HEK293 (cell line): ENCODE measurements at regions not wholly inside any gene's neighbourhood (a gene's known extent, or its start where the extent isn't known, plus 50 kb on each side); places are given as distances from the start of the nearest gene placed in this dataset.

ENCODE experiments used
- CTCF ChIA-PET: fragments of 350-600 bp; formaldehyde crosslinking; extraction: SDS; loops from one replicate; lab custom pipeline; 2021; ENCODE audit warnings: antibody characterized with exemption; lab: Yijun Ruan, JAX
- POLR2A ChIA-PET: fragments of 300-600 bp; formaldehyde crosslinking; extraction: SDS; loops from one replicate; lab custom pipeline; 2020; ENCODE audit warnings: antibody characterized with exemption, inconsistent platforms; lab: Yijun Ruan, JAX
- H3K27ac ChIP-seq: fragments of 200-500 bp; sonication (Bioruptor generic); 2 replicates; pipeline ENCODE4 v1.5.1; 2014; ENCODE audit warnings: low read depth, low read length, control low read depth, inconsistent platforms; ENCODE audit errors: extremely low read depth
- H3K36me3 ChIP-seq, 2 experiments: fragments of 200-500 bp in 1 of 2; sonication (Bioruptor generic) in 1 of 2; 1 replicate in 1 of 2; 2 replicates in 1 of 2; pipeline ENCODE4 v1.5.1; 2014 to 2017; ENCODE audit warnings: inconsistent platforms in 2 of 2, low read length in 2 of 2; ENCODE audit not compliant: control insufficient read depth in 2 of 2, insufficient read depth in 1 of 2
- H3K4me1 ChIP-seq: fragments of 200-500 bp; sonication (Bioruptor generic); 2 replicates; pipeline ENCODE4 v1.5.1; 2014; ENCODE audit warnings: mild to moderate bottlenecking, low read length, inconsistent platforms; ENCODE audit not compliant: control insufficient read depth, insufficient read depth
- H3K4me3 ChIP-seq: 2 replicates; pipeline ENCODE4 v1.5.1; 2011; ENCODE audit warnings: low read depth, mild to moderate bottlenecking, control low read depth, low read length, moderate library complexity
- H3K9me3 ChIP-seq: fragments of 200-500 bp; sonication (Bioruptor generic); 2 replicates; pipeline ENCODE4 v1.5.1; 2014; ENCODE audit warnings: low read depth, low read length, inconsistent platforms; ENCODE audit not compliant: control insufficient read depth, insufficient read depth
- MEIS1 ChIP-seq: sonication (generic); formaldehyde crosslinking; IDR thresholded peaks from 2 replicates; pipeline ENCODE4 v1.8.1; 2022; ENCODE audit warnings: missing genetic modification reagents, mild to moderate bottlenecking, borderline replicate concordance
- RBAK ChIP-seq: fragments of 450-650 bp; formaldehyde crosslinking; IDR thresholded peaks from 2 replicates; pipeline ENCODE4 v1.5.1; 2016; ENCODE audit warnings: missing biosample characterization, missing genetic modification characterization
- SP2 ChIP-seq: fragments of 450-650 bp; formaldehyde crosslinking; IDR thresholded peaks from 2 replicates; pipeline ENCODE4 v1.5.1; 2016; ENCODE audit warnings: missing biosample characterization, missing genetic modification characterization
- WT1 ChIP-seq: fragments of 450-650 bp; formaldehyde crosslinking; IDR thresholded peaks from 2 replicates; pipeline ENCODE4 v1.5.1; 2016; ENCODE audit warnings: missing biosample characterization, missing genetic modification characterization
- ZEB2 ChIP-seq: fragments of 450-650 bp; formaldehyde crosslinking; IDR thresholded peaks from 2 replicates; pipeline ENCODE4 v1.5.1; 2016; ENCODE audit warnings: missing biosample characterization, missing genetic modification characterization
- ZNF121 ChIP-seq: fragments of 450-650 bp; formaldehyde crosslinking; IDR thresholded peaks from 2 replicates; pipeline ENCODE4 v1.5.1; 2016; ENCODE audit warnings: missing biosample characterization, missing genetic modification characterization
- ZNF140 ChIP-seq: fragments of 450-650 bp; formaldehyde crosslinking; IDR thresholded peaks from 2 replicates; pipeline ENCODE4 v1.5.1; 2016; ENCODE audit warnings: missing biosample characterization, missing genetic modification characterization
- ZNF211 ChIP-seq: fragments of 450-650 bp; formaldehyde crosslinking; IDR thresholded peaks from 2 replicates; pipeline ENCODE4 v1.5.1; 2016; ENCODE audit warnings: low read depth, missing biosample characterization, missing genetic modification characterization
- ZNF426 ChIP-seq: fragments of 450-650 bp; formaldehyde crosslinking; IDR thresholded peaks from 2 replicates; pipeline ENCODE4 v1.5.1; 2017; ENCODE audit warnings: missing biosample characterization, missing genetic modification characterization, mild to moderate bottlenecking, inconsistent platforms, moderate library complexity
- ZNF433 ChIP-seq: fragments of 450-650 bp; formaldehyde crosslinking; IDR thresholded peaks from 2 replicates; pipeline ENCODE4 v1.5.1; 2016; ENCODE audit warnings: missing biosample characterization, missing genetic modification characterization, low read depth
- ZNF530 ChIP-seq: fragments of 450-650 bp; formaldehyde crosslinking; IDR thresholded peaks from 2 replicates; pipeline ENCODE4 v1.5.1; 2016; ENCODE audit warnings: low read depth, missing biosample characterization, missing genetic modification characterization
- ZNF596 ChIP-seq: fragments of 450-650 bp; IDR thresholded peaks from 2 replicates; pipeline ENCODE4 v1.5.0; 2018; ENCODE audit warnings: missing biosample characterization, mild to moderate bottlenecking, missing genetic modification characterization, moderate library complexity
- ZNF747 ChIP-seq: fragments of 450-650 bp; formaldehyde crosslinking; IDR thresholded peaks from 2 replicates; pipeline ENCODE4 v1.5.1; 2016; ENCODE audit warnings: missing biosample characterization, missing genetic modification characterization
- ZNF843 ChIP-seq: fragments of 450-650 bp; formaldehyde crosslinking; IDR thresholded peaks from 2 replicates; pipeline ENCODE4 v1.5.1; 2016; ENCODE audit warnings: missing biosample characterization, missing genetic modification characterization
- ZSCAN16 ChIP-seq: fragments of 450-650 bp; formaldehyde crosslinking; IDR thresholded peaks from 2 replicates; pipeline ENCODE4 v1.5.1; 2016; ENCODE audit warnings: missing biosample characterization, missing genetic modification characterization
- TF ChIP-seq, protein P1 (sequence below): fragments of 450-650 bp; formaldehyde crosslinking; IDR thresholded peaks from 2 replicates; pipeline ENCODE4 v1.5.1; 2016; ENCODE audit warnings: missing biosample characterization, missing genetic modification characterization, borderline replicate concordance
- TF ChIP-seq, protein P2 (sequence below): fragments of 450-650 bp; IDR thresholded peaks from 2 replicates; pipeline ENCODE4 v1.5.1; 2018; ENCODE audit warnings: missing biosample characterization, missing genetic modification characterization
- TF ChIP-seq, protein P3 (sequence below): fragments of 450-650 bp; formaldehyde crosslinking; IDR thresholded peaks from 2 replicates; pipeline ENCODE4 v1.5.1; 2016; ENCODE audit warnings: missing biosample characterization, missing genetic modification characterization
- TF ChIP-seq, protein P4 (sequence below): fragments of 450-650 bp; formaldehyde crosslinking; IDR thresholded peaks from 2 replicates; pipeline ENCODE4 v1.5.1; 2016; ENCODE audit warnings: missing biosample characterization, missing genetic modification characterization
- TF ChIP-seq, protein P5 (sequence below): fragments of 450-650 bp; formaldehyde crosslinking; optimal IDR thresholded peaks from 2 replicates; pipeline ENCODE3; 2016; ENCODE audit warnings: missing biosample characterization, mild to moderate bottlenecking, missing genetic modification characterization
- TF ChIP-seq, protein P6 (sequence below): fragments of 450-650 bp; formaldehyde crosslinking; IDR thresholded peaks from 2 replicates; pipeline ENCODE4 v1.5.1; 2016; ENCODE audit warnings: missing biosample characterization, missing genetic modification characterization

DNA sequence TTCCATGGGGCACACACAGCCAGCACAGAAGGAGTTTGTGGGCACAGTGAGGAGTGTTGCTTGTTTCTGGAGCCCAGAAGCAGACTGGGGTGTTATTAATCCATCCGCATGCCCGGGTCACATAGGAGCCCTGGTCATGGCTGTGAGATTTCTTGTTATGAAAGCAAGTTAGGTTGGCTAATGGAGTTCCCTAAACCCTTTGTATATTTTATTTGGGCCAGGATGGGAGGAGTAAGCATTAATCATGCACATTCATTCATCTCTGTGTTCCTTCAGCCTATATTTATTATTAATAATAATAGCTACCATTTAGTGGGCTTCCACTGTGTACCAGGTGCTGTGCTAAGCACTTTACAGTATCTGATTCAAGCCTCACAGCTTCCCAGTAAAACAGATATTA lies 200.6 kb upstream of the CDH5 start:
- H3K4me3 ChIP-seq, result no peak overlapping the region
- no peak overlapping the region for H3K27ac ChIP-seq
- CTCF ChIA-PET, result no interaction called here
- no peaks in the 10 kb centered on the region for H3K9me3 ChIP-seq
- no peak for TF ChIP-seq ZNF530
- no peak for TF ChIP-seq ZNF211
- TF ChIP-seq ZNF140 (tag by site-specific recombination), result no peak
- no peak for TF ChIP-seq WT1 (tag by site-specific recombination)
- TF ChIP-seq, protein P1, sequence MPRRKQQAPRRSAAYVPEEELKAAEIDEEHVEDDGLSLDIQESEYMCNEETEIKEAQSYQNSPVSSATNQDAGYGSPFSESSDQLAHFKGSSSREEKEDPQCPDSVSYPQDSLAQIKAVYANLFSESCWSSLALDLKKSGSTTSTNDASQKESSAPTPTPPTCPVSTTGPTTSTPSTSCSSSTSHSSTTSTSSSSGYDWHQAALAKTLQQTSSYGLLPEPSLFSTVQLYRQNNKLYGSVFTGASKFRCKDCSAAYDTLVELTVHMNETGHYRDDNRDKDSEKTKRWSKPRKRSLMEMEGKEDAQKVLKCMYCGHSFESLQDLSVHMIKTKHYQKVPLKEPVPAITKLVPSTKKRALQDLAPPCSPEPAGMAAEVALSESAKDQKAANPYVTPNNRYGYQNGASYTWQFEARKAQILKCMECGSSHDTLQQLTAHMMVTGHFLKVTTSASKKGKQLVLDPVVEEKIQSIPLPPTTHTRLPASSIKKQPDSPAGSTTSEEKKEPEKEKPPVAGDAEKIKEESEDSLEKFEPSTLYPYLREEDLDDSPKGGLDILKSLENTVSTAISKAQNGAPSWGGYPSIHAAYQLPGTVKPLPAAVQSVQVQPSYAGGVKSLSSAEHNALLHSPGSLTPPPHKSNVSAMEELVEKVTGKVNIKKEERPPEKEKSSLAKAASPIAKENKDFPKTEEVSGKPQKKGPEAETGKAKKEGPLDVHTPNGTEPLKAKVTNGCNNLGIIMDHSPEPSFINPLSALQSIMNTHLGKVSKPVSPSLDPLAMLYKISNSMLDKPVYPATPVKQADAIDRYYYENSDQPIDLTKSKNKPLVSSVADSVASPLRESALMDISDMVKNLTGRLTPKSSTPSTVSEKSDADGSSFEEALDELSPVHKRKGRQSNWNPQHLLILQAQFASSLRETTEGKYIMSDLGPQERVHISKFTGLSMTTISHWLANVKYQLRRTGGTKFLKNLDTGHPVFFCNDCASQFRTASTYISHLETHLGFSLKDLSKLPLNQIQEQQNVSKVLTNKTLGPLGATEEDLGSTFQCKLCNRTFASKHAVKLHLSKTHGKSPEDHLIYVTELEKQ (tag by site-specific recombination), result no peak
- TF ChIP-seq ZNF747 (tag by site-specific recombination), result no peak
- no peak for TF ChIP-seq ZNF426 (tag by site-specific recombination)
- TF ChIP-seq, protein P2, sequence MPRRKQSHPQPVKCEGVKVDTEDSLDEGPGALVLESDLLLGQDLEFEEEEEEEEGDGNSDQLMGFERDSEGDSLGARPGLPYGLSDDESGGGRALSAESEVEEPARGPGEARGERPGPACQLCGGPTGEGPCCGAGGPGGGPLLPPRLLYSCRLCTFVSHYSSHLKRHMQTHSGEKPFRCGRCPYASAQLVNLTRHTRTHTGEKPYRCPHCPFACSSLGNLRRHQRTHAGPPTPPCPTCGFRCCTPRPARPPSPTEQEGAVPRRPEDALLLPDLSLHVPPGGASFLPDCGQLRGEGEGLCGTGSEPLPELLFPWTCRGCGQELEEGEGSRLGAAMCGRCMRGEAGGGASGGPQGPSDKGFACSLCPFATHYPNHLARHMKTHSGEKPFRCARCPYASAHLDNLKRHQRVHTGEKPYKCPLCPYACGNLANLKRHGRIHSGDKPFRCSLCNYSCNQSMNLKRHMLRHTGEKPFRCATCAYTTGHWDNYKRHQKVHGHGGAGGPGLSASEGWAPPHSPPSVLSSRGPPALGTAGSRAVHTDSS (tag by site-specific recombination), result no peak
- TF ChIP-seq, protein P3, sequence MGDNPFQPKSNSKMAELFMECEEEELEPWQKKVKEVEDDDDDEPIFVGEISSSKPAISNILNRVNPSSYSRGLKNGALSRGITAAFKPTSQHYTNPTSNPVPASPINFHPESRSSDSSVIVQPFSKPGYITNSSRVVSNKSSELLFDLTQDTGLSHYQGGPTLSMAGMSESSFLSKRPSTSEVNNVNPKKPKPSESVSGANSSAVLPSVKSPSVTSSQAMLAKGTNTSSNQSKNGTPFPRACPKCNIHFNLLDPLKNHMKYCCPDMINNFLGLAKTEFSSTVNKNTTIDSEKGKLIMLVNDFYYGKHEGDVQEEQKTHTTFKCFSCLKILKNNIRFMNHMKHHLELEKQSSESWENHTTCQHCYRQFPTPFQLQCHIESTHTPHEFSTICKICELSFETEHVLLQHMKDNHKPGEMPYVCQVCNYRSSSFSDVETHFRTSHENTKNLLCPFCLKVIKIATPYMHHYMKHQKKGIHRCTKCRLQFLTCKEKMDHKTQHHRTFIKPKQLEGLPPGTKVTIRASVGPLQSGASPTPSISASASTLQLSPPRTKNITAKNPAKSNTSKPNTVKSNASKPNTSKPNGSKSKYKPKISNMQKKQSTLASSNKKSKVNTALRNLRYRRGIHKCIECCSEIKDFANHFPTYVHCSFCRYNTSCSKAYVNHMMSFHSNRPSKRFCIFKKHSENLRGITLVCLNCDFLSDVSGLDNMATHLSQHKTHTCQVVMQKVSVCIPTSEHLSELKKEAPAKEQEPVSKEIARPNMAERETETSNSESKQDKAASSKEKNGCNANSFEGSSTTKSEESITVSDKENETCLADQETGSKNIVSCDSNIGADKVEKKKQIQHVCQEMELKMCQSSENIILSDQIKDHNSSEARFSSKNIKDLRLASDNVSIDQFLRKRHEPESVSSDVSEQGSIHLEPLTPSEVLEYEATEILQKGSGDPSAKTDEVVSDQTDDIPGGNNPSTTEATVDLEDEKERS, result no peak
- TF ChIP-seq, protein P4, sequence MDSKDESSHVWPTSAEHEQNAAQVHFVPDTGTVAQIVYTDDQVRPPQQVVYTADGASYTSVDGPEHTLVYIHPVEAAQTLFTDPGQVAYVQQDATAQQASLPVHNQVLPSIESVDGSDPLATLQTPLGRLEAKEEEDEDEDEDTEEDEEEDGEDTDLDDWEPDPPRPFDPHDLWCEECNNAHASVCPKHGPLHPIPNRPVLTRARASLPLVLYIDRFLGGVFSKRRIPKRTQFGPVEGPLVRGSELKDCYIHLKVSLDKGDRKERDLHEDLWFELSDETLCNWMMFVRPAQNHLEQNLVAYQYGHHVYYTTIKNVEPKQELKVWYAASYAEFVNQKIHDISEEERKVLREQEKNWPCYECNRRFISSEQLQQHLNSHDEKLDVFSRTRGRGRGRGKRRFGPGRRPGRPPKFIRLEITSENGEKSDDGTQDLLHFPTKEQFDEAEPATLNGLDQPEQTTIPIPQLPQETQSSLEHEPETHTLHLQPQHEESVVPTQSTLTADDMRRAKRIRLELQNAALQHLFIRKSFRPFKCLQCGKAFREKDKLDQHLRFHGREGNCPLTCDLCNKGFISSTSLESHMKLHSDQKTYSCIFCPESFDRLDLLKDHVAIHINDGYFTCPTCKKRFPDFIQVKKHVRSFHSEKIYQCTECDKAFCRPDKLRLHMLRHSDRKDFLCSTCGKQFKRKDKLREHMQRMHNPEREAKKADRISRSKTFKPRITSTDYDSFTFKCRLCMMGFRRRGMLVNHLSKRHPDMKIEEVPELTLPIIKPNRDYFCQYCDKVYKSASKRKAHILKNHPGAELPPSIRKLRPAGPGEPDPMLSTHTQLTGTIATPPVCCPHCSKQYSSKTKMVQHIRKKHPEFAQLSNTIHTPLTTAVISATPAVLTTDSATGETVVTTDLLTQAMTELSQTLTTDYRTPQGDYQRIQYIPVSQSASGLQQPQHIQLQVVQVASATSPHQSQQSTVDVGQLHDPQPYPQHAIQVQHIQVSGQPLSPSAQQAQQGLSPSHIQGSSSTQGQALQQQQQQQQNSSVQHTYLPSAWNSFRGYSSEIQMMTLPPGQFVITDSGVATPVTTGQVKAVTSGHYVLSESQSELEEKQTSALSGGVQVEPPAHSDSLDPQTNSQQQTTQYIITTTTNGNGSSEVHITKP (tag by site-specific recombination), result no peak
- POLR2A ChIA-PET, result no interaction called here
- no peaks in the 10 kb centered on the region for H3K36me3 ChIP-seq
- no peaks in the 10 kb centered on the region for H3K4me1 ChIP-seq

DNA sequence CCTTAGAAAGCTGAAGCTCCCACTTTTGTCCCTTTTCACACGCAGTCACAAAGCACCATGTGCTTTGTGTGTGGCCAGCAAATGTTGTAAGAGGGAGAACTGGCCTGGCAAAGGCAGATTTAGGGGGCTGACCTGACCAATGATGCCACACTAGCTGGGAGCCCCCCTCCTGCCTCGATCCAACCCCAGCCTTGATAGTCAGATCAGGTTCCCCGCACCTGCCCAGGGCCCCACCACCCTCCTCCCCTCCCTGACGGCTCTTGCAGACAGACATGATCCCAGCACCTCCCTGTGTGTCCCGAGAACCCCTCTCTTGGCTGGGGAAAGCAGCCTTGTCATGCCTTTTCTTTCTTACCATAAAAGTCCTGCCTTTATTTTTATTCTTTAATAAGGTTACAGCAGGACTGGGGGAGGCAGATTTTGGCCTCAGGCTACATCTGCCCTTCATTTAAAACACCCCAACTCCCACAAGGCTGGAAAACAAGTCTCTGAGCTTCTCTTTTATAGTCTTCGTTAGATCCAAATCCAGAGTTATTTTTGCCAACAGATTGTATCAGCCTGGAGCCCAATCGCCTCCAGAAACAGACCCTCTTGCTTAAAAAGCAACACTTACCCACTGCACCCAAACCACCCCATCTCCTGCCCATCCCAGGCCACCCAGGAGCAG lies 201.8 kb upstream of the CDH5 start:
- H3K27ac ChIP-seq, result no peak overlapping the region
- no peak overlapping the region for H3K4me3 ChIP-seq
- ChIA-PET CTCF (no interaction called here), POLR2A (no interaction called here)
- H3K9me3 ChIP-seq, result no peaks in the 10 kb centered on the region
- H3K4me1 ChIP-seq, result no peaks in the 10 kb centered on the region
- no peaks in the 10 kb centered on the region for H3K36me3 ChIP-seq
- TF ChIP-seq ZNF596 (no peak), MEIS1 (CRISPR knock-in tag) (no peak), ZSCAN16 (tag by site-specific recombination) (no peak), RBAK (tag by site-specific recombination) (no peak), SP2 (tag by site-specific recombination) (no peak), ZEB2 (no peak), ZNF843 (no peak), ZNF121 (tag by site-specific recombination) (no peak), ZNF433 (tag by site-specific recombination) (no peak)
- TF ChIP-seq, protein P5, sequence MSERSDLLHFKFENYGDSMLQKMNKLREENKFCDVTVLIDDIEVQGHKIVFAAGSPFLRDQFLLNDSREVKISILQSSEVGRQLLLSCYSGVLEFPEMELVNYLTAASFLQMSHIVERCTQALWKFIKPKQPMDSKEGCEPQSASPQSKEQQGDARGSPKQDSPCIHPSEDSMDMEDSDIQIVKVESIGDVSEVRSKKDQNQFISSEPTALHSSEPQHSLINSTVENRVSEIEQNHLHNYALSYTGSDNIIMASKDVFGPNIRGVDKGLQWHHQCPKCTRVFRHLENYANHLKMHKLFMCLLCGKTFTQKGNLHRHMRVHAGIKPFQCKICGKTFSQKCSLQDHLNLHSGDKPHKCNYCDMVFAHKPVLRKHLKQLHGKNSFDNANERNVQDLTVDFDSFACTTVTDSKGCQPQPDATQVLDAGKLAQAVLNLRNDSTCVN (tag by site-specific recombination), result no peak
- TF ChIP-seq, protein P6, sequence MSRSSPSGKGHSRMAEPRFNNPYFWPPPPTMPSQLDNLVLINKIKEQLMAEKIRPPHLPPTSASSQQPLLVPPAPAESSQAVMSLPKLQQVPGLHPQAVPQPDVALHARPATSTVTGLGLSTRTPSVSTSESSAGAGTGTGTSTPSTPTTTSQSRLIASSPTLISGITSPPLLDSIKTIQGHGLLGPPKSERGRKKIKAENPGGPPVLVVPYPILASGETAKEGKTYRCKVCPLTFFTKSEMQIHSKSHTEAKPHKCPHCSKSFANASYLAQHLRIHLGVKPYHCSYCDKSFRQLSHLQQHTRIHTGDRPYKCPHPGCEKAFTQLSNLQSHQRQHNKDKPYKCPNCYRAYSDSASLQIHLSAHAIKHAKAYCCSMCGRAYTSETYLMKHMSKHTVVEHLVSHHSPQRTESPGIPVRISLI, result no peak
